ENCODE measurements at regions not wholly inside any gene's neighbourhood (a gene's known extent, or its start where the extent isn't known, plus 50 kb on each side); places are given as distances from the start of the nearest gene placed in this dataset.

DNA sequence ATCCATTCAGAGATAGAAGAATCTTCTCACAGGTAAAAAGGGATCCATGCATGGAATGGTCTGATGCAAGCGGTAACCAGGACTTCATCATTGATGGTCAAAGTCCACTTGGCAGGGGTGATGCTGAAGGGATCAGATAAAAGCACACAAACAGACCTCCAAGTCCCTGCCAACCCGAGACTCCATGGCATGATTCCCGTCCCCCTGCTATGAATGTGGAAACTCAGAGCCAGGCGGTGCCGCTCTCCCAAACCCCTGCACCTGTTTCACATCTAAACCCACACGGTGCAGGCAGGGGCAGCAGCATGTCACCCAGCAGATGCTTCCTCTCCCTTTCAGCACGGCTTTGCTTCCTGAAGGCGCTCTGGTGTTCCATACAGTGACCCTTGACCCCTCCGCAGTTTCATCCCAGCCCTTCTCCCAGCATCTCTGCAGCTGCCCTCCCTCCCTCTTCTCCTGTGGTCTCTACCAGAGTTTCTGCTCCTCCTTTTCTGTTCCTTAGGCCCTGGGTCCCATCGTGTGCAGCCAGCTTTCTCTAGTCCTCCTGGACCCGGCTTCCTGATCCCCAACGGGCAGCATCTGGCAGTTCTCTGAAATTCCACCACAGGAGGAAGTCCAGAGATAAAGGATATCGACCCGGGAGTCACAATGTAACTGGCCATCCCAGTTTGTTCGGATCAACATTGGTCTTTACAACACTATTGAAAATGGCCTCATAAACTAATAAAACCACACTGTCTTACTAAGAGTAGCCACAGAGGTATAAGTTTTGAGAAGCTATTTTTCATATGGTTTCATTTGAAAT lies 235.0 kb downstream of the TTLL2 start (continued):
- TF ChIP-seq, protein P1, sequence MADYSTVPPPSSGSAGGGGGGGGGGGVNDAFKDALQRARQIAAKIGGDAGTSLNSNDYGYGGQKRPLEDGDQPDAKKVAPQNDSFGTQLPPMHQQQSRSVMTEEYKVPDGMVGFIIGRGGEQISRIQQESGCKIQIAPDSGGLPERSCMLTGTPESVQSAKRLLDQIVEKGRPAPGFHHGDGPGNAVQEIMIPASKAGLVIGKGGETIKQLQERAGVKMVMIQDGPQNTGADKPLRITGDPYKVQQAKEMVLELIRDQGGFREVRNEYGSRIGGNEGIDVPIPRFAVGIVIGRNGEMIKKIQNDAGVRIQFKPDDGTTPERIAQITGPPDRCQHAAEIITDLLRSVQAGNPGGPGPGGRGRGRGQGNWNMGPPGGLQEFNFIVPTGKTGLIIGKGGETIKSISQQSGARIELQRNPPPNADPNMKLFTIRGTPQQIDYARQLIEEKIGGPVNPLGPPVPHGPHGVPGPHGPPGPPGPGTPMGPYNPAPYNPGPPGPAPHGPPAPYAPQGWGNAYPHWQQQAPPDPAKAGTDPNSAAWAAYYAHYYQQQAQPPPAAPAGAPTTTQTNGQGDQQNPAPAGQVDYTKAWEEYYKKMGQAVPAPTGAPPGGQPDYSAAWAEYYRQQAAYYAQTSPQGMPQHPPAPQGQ (CRISPR knock-in tag; IDR thresholded peaks at IDR 0.05; ENCODE audit: borderline replicate concordance), result peak; percentile 78; the same call in 1 of the 2 replicates
- TF ChIP-seq ELF4 (CRISPR knock-in tag; IDR thresholded peaks at IDR 0.05; ENCODE audit: borderline replicate concordance), result peak; percentile 11; the same call in 1 of the 2 replicates
- TF ChIP-seq, protein P2, sequence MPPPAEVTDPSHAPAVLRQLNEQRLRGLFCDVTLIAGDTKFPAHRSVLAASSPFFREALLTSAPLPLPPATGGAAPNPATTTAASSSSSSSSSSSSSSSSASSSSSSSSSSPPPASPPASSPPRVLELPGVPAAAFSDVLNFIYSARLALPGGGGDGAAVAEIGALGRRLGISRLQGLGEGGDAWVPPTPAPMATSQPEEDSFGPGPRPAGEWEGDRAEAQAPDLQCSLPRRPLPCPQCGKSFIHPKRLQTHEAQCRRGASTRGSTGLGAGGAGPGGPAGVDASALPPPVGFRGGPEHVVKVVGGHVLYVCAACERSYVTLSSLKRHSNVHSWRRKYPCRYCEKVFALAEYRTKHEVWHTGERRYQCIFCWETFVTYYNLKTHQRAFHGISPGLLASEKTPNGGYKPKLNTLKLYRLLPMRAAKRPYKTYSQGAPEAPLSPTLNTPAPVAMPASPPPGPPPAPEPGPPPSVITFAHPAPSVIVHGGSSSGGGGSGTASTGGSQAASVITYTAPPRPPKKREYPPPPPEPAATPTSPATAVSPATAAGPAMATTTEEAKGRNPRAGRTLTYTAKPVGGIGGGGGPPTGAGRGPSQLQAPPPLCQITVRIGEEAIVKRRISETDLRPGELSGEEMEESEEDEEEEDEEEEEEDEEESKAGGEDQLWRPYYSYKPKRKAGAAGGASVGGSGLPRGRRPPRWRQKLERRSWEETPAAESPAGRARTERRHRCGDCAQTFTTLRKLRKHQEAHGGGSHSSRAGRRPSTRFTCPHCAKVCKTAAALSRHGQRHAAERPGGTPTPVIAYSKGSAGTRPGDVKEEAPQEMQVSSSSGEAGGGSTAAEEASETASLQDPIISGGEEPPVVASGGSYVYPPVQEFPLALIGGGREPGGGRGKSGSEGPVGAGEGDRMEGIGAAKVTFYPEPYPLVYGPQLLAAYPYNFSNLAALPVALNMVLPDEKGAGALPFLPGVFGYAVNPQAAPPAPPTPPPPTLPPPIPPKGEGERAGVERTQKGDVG (CRISPR knock-in tag; IDR thresholded peaks at IDR 0.05; ENCODE audit: borderline replicate concordance), result 0 out of 2 replicates have a peak, but pooled peaks have one; percentile 57
- 0 out of 2 replicates have a peak, but pooled peaks have one; percentile 48 for TF ChIP-seq RELA (CRISPR knock-in tag; IDR thresholded peaks at IDR 0.05)
- TF ChIP-seq CC2D1A (CRISPR knock-in tag; IDR thresholded peaks at IDR 0.05), result no peak
- TF ChIP-seq MIER3 (CRISPR knock-in tag; IDR thresholded peaks at IDR 0.05; ENCODE audit: borderline replicate concordance), result peak; percentile 59; the same call in 1 of the 2 replicates
